ENCODE measurements at regions not wholly inside any gene's neighbourhood (a gene's known extent, or its start where the extent isn't known, plus 50 kb on each side); places are given as distances from the start of the nearest gene placed in this dataset.

DNA sequence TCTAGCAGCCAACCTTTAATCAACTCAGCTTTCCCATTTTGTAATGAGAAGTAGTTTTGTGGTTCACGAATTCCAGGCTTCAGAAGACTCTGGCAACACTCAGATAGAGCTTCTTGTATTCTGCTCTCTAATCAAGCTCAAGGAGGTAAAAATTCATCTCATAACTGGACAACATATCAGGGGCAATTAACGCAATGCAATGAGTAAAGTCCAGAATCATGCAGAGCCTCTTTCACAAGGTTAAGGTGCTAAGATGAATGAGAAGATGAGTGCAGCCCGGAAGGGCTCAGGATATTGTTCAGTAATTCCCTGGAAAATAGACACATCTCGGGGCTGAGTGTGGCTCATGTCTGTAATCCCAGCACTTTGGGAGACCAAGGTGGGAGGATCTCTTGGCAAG lies 527.7 kb downstream of the SOX11 start:
- TF ChIP-seq TCF4 (CRISPR knock-in tag; IDR thresholded peaks at IDR 0.05; ENCODE audit: borderline replicate concordance): no peak
- TF ChIP-seq ARNTL (CRISPR knock-in tag; IDR thresholded peaks at IDR 0.05; ENCODE audit: borderline replicate concordance, low read depth): no peak
- no peak for TF ChIP-seq PPARA (CRISPR knock-in tag; IDR thresholded peaks at IDR 0.05; ENCODE audit: borderline replicate concordance)
- no peak for TF ChIP-seq GLIS3 (CRISPR knock-in tag; IDR thresholded peaks at IDR 0.05)
- no peak for TF ChIP-seq ZNF70 (CRISPR knock-in tag; IDR thresholded peaks at IDR 0.05)
- TF ChIP-seq OSR1 (CRISPR knock-in tag; IDR thresholded peaks at IDR 0.05): no peak
- no peak for TF ChIP-seq ZNF565 (CRISPR knock-in tag; conservative IDR thresholded peaks at IDR 0.05; ENCODE audit: low read depth)
- no peak for ATAC-seq

DNA sequence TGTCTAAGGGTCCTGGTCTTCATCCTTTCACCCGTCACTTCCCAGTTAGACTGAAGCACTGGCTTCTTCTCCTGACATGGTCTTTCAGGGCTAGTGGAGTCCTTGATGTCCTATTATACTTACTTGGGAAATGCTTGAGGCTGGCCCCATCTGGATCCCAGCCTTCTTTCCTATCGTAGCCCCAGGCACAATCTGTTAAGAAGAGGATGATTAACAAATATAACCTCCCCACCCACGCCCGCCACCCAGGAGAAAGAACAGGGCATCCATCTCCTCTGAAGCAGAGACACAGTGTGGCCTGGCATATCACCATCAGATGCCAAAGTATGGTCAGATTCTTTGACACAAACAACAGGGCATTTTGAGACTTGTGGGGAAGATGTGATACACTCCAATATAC lies 530.1 kb downstream of the SOX11 start:
- ATAC-seq: no peak
- TF ChIP-seq, protein P1, sequence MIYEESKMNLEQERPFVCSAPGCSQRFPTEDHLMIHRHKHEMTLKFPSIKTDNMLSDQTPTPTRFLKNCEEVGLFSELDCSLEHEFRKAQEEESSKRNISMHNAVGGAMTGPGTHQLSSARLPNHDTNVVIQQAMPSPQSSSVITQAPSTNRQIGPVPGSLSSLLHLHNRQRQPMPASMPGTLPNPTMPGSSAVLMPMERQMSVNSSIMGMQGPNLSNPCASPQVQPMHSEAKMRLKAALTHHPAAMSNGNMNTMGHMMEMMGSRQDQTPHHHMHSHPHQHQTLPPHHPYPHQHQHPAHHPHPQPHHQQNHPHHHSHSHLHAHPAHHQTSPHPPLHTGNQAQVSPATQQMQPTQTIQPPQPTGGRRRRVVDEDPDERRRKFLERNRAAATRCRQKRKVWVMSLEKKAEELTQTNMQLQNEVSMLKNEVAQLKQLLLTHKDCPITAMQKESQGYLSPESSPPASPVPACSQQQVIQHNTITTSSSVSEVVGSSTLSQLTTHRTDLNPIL (CRISPR knock-in tag; IDR thresholded peaks at IDR 0.05; ENCODE audit: low read depth): no peak
- TF ChIP-seq ZNF8 (CRISPR knock-in tag; IDR thresholded peaks at IDR 0.05): no peak

GRCh38 chr2:6224267-6224666 lies 532.1 kb downstream of the SOX11 start:
- no peak for ATAC-seq
- TF ChIP-seq ZFP30 (CRISPR knock-in tag; IDR thresholded peaks at IDR 0.05): no peak
- TF ChIP-seq OSR1 (CRISPR knock-in tag; IDR thresholded peaks at IDR 0.05): no peak
- TF ChIP-seq PATZ1 (CRISPR knock-in tag; IDR thresholded peaks at IDR 0.05; ENCODE audit: borderline replicate concordance): no peak
- no peak for TF ChIP-seq CSRNP3 (CRISPR knock-in tag; IDR thresholded peaks at IDR 0.05)
- TF ChIP-seq ARNTL (CRISPR knock-in tag; IDR thresholded peaks at IDR 0.05; ENCODE audit: borderline replicate concordance, low read depth): no peak
- no peak for TF ChIP-seq TCF4 (CRISPR knock-in tag; IDR thresholded peaks at IDR 0.05; ENCODE audit: borderline replicate concordance)
- TF ChIP-seq ZNF565 (CRISPR knock-in tag; conservative IDR thresholded peaks at IDR 0.05; ENCODE audit: low read depth): no peak
- TF ChIP-seq BACH2 (CRISPR knock-in tag; IDR thresholded peaks at IDR 0.05; ENCODE audit: borderline replicate concordance): no peak
- TF ChIP-seq GLIS3 (CRISPR knock-in tag; IDR thresholded peaks at IDR 0.05): no peak
- no peak for TF ChIP-seq ZNF8 (CRISPR knock-in tag; IDR thresholded peaks at IDR 0.05)
- TF ChIP-seq TOX (CRISPR knock-in tag; IDR thresholded peaks at IDR 0.05; ENCODE audit: borderline replicate concordance): no peak
- TF ChIP-seq, protein P2, sequence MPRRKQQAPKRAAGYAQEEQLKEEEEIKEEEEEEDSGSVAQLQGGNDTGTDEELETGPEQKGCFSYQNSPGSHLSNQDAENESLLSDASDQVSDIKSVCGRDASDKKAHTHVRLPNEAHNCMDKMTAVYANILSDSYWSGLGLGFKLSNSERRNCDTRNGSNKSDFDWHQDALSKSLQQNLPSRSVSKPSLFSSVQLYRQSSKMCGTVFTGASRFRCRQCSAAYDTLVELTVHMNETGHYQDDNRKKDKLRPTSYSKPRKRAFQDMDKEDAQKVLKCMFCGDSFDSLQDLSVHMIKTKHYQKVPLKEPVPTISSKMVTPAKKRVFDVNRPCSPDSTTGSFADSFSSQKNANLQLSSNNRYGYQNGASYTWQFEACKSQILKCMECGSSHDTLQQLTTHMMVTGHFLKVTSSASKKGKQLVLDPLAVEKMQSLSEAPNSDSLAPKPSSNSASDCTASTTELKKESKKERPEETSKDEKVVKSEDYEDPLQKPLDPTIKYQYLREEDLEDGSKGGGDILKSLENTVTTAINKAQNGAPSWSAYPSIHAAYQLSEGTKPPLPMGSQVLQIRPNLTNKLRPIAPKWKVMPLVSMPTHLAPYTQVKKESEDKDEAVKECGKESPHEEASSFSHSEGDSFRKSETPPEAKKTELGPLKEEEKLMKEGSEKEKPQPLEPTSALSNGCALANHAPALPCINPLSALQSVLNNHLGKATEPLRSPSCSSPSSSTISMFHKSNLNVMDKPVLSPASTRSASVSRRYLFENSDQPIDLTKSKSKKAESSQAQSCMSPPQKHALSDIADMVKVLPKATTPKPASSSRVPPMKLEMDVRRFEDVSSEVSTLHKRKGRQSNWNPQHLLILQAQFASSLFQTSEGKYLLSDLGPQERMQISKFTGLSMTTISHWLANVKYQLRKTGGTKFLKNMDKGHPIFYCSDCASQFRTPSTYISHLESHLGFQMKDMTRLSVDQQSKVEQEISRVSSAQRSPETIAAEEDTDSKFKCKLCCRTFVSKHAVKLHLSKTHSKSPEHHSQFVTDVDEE (CRISPR knock-in tag; IDR thresholded peaks at IDR 0.05): no peak
- no peak for TF ChIP-seq SNAI2 (CRISPR knock-in tag; IDR thresholded peaks at IDR 0.05)
- no peak for TF ChIP-seq ZFP3 (CRISPR knock-in tag; IDR thresholded peaks at IDR 0.05)
- no peak for TF ChIP-seq POU6F1 (CRISPR knock-in tag; IDR thresholded peaks at IDR 0.05; ENCODE audit: borderline replicate concordance, low read depth)
- no peak for TF ChIP-seq ZC3H10 (CRISPR knock-in tag; IDR thresholded peaks at IDR 0.05)
- TF ChIP-seq, protein P1 (CRISPR knock-in tag; IDR thresholded peaks at IDR 0.05; ENCODE audit: low read depth): no peak
- no peak for TF ChIP-seq RARB (CRISPR knock-in tag; IDR thresholded peaks at IDR 0.05)
- TF ChIP-seq ZNF70 (CRISPR knock-in tag; IDR thresholded peaks at IDR 0.05): no peak

All from SK-N-SH treated with all-trans-retinoic acid at 6 μM for 48 hours (cell line).